WTC11 (cell line): ENCODE measurements at regions not wholly inside any gene's neighbourhood (a gene's known extent, or its start where the extent isn't known, plus 50 kb on each side); places are given as distances from the start of the nearest gene placed in this dataset.

Experiments
- ATAC-seq: fragments of 200-7000 bp; cut with Tn5 transposase; 2 replicates; pipeline ENCODE4 v1.10.0; 2021; ENCODE audit warnings: mild to moderate bottlenecking, moderate library complexity
- CTCF ChIA-PET: fragments of 300-600 bp; sonication (Branson Sonifier 250); formaldehyde crosslinking; loops from one replicate; lab custom pipeline; 2021; ENCODE audit warnings: antibody characterized with exemption; lab: Charles Lee
- POLR2A ChIA-PET: fragments of 350-600 bp; sonication (Branson Sonifier 250); formaldehyde crosslinking; loops from one replicate; lab custom pipeline; 2021; ENCODE audit warnings: antibody characterized with exemption; lab: Charles Lee
- DNase-seq: peaks from one replicate; pipeline ENCODE4 v3.0.0; 2021; ENCODE audit warnings: low spot score
- H3K27ac Mint-ChIP-seq: 2 replicates; pipeline ENCODE4 v1.8.0; 2021; ENCODE audit warnings: mixed read lengths
- H3K27me3 Mint-ChIP-seq: 2 replicates; pipeline ENCODE4 v1.8.0; 2021; ENCODE audit warnings: low read depth, mild to moderate bottlenecking, moderate library complexity, mixed read lengths
- H3K36me3 Mint-ChIP-seq: 2 replicates; pipeline ENCODE4 v1.8.0; 2021; ENCODE audit warnings: mixed read lengths
- H3K4me1 Mint-ChIP-seq: 2 replicates; pipeline ENCODE4 v1.8.0; 2022; ENCODE audit warnings: mixed read lengths
- H3K4me3 Mint-ChIP-seq: 2 replicates; pipeline ENCODE4 v1.8.0; 2021; ENCODE audit warnings: mild to moderate bottlenecking, moderate library complexity, mixed read lengths
- H3K9me3 Mint-ChIP-seq: 2 replicates; pipeline ENCODE4 v1.8.0; 2021; ENCODE audit warnings: mixed read lengths
- ATF1 ChIP-seq: sonication (generic); formaldehyde crosslinking; IDR thresholded peaks from 2 replicates; pipeline ENCODE4 v1.8.1; 2023; ENCODE audit warnings: mild to moderate bottlenecking, moderate library complexity, missing genetic modification reagents
- ELF4 ChIP-seq: sonication (generic); formaldehyde crosslinking; IDR thresholded peaks from 2 replicates; pipeline ENCODE4 v1.8.1; 2022; ENCODE audit warnings: low read depth, mild to moderate bottlenecking, moderate library complexity, missing genetic modification reagents
- FOXJ3 ChIP-seq: sonication (generic); formaldehyde crosslinking; IDR thresholded peaks from 2 replicates; pipeline ENCODE4 v1.9.0; 2021; ENCODE audit warnings: missing genetic modification reagents, mild to moderate bottlenecking, borderline replicate concordance
- FOXP1 ChIP-seq: sonication (generic); formaldehyde crosslinking; IDR thresholded peaks from 2 replicates; pipeline ENCODE4 v1.8.0; 2022; ENCODE audit warnings: missing genetic modification reagents, mild to moderate bottlenecking, moderate library complexity, borderline replicate concordance
- GABPB1 ChIP-seq: sonication (generic); formaldehyde crosslinking; IDR thresholded peaks from 2 replicates; pipeline ENCODE4 v1.8.1; 2023; ENCODE audit warnings: mild to moderate bottlenecking, missing genetic modification reagents
- IRF2 ChIP-seq: sonication (generic); formaldehyde crosslinking; IDR thresholded peaks from 2 replicates; pipeline ENCODE4 v1.8.0; 2022; ENCODE audit warnings: low read depth, missing genetic modification reagents, borderline replicate concordance
- NR2C2 ChIP-seq: sonication (generic); formaldehyde crosslinking; IDR thresholded peaks from 2 replicates; pipeline ENCODE4 v1.8.0; 2022; ENCODE audit warnings: mild to moderate bottlenecking, missing genetic modification reagents
- RELA ChIP-seq: sonication (generic); formaldehyde crosslinking; IDR thresholded peaks from 2 replicates; pipeline ENCODE4 v1.8.1; 2022; ENCODE audit warnings: missing genetic modification reagents, mild to moderate bottlenecking, borderline replicate concordance
- SMAD4 ChIP-seq: sonication (generic); formaldehyde crosslinking; IDR thresholded peaks from 2 replicates; pipeline ENCODE4 v1.8.0; 2022; ENCODE audit warnings: mild to moderate bottlenecking, missing genetic modification reagents
- ZBTB21 ChIP-seq: sonication (generic); formaldehyde crosslinking; IDR thresholded peaks from 2 replicates; pipeline ENCODE4 v1.8.1; 2023; ENCODE audit warnings: mild to moderate bottlenecking, missing genetic modification reagents, borderline replicate concordance
- ZNF121 ChIP-seq: sonication (generic); formaldehyde crosslinking; IDR thresholded peaks from 2 replicates; pipeline ENCODE4 v1.8.0; 2023; ENCODE audit warnings: missing genetic modification reagents
- TF ChIP-seq, protein P1 (sequence below): sonication (generic); formaldehyde crosslinking; IDR thresholded peaks from 2 replicates; pipeline ENCODE4 v1.8.1; 2022; ENCODE audit warnings: missing genetic modification reagents, borderline replicate concordance
- TF ChIP-seq, protein P2 (sequence below): fragments of 200-600 bp; IDR thresholded peaks from 2 replicates; pipeline ENCODE4 v1.8.0; 2022; ENCODE audit warnings: antibody characterized with exemption
- TF ChIP-seq, protein P3 (sequence below): sonication (generic); formaldehyde crosslinking; IDR thresholded peaks from 2 replicates; pipeline ENCODE4 v1.8.1; 2022; ENCODE audit warnings: low read depth, missing genetic modification reagents, borderline replicate concordance
- TF ChIP-seq, protein P4 (sequence below): sonication (generic); formaldehyde crosslinking; IDR thresholded peaks from 2 replicates; pipeline ENCODE4 v1.8.0; 2022; ENCODE audit warnings: mild to moderate bottlenecking, missing genetic modification reagents
- TF ChIP-seq, protein P5 (sequence below): sonication (generic); formaldehyde crosslinking; conservative IDR thresholded peaks from 2 replicates; pipeline ENCODE4 v1.8.1; 2022; ENCODE audit warnings: mild to moderate bottlenecking, missing genetic modification reagents
- TF ChIP-seq, protein P6 (sequence below): fragments of 250-450 bp; sonication (Bioruptor Pico); IDR thresholded peaks from 2 replicates; pipeline ENCODE4 v1.9.0; 2021; ENCODE audit warnings: mild to moderate bottlenecking, borderline replicate concordance
- TF ChIP-seq, protein P7 (sequence below): sonication (generic); formaldehyde crosslinking; IDR thresholded peaks from 2 replicates; pipeline ENCODE4 v1.8.1; 2023; ENCODE audit warnings: mild to moderate bottlenecking, missing genetic modification reagents

DNA sequence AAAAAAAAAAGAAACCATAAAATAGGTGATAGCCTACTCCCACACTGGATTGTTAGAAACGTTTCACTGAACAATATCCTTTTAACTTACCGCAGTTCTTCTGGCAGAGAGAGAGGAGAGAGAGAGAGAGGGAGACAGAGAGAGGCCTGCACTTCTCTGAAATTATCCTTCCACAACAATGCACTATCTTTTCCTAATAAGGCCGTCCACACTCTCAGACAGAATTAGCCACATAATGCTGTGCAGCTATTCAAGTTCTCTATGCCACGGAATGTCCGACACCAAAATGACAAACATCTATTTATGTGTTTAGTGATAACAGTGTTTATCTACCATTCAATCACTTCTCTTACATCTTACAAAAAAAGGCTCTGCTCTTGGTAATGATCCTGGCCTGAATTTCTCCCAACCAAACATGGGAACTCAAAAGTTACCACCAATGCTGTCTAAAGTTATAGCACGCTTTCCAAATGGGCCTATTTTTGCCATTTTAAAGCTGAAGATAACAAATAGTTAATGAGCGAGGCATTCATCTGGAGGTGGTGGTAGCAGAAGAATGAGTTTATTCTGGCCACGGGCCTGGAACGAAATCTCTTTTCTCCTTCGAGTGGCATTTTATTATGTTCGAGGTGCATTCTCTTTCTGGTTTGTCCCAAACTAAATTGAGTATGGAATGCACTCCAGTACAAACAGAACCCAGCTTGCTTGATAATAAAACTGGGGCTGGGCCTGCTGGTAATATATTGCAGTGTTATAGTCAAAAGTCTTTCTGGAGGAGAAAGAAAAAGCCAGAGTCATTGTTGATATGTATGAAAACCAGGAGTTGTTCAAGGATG, 160.2 kb upstream of the SVIL start (continued):
- TF ChIP-seq SMAD4 (CRISPR knock-in tag) (no peak), GABPB1 (no peak), FOXP1 (CRISPR knock-in tag) (no peak), IRF2 (no peak), NR2C2 (CRISPR knock-in tag) (no peak)
- TF ChIP-seq, protein P1, sequence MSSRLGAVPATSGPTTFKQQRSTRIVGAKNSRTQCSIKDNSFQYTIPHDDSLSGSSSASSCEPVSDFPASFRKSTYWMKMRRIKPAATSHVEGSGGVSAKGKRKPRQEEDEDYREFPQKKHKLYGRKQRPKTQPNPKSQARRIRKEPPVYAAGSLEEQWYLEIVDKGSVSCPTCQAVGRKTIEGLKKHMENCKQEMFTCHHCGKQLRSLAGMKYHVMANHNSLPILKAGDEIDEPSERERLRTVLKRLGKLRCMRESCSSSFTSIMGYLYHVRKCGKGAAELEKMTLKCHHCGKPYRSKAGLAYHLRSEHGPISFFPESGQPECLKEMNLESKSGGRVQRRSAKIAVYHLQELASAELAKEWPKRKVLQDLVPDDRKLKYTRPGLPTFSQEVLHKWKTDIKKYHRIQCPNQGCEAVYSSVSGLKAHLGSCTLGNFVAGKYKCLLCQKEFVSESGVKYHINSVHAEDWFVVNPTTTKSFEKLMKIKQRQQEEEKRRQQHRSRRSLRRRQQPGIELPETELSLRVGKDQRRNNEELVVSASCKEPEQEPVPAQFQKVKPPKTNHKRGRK (CRISPR knock-in tag) = no peak
- TF ChIP-seq, all 79 proteins: peak for 0

DNA sequence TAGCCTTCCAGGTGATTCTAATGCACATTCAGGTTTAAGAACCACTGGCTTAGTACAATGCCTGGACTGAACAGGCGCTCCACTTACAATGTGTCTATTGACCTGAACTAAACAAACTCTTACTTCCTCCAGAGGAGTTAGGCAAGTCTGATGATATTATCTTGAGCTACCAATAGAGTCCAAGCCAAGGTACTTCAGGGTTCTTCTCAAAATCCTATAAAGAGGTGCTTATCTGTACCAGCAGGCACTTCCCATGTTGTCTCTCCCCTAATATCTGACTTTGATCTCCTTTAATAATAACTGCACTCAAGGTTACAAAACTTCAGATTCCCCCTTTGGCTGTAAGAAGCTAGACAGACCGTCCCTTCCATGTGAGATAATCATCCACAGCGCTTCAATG, 157.0 kb upstream of the SVIL start:
- Mint-ChIP-seq H3K27me3 (no peaks in the 10 kb centered on the region), H3K36me3 (peaks cover 5% of the 10 kb centered on the region; the same call in 1 of the 2 replicates), H3K27ac (no peak overlapping the region), H3K9me3 (peaks cover 18% of the 10 kb centered on the region), H3K4me3 (no peak overlapping the region), H3K4me1 (no peaks in the 10 kb centered on the region)
- ATAC-seq (no peak), DNase-seq (no peak)
- CTCF ChIA-PET = interaction anchor here (0.5 kb wide), 1 partner anchor 239 kb away, joined by 4 read pairs; no protein-coding TSS in a partner anchor
- no peak for TF ChIP-seq RELA (CRISPR knock-in tag)
- TF ChIP-seq, protein P2, sequence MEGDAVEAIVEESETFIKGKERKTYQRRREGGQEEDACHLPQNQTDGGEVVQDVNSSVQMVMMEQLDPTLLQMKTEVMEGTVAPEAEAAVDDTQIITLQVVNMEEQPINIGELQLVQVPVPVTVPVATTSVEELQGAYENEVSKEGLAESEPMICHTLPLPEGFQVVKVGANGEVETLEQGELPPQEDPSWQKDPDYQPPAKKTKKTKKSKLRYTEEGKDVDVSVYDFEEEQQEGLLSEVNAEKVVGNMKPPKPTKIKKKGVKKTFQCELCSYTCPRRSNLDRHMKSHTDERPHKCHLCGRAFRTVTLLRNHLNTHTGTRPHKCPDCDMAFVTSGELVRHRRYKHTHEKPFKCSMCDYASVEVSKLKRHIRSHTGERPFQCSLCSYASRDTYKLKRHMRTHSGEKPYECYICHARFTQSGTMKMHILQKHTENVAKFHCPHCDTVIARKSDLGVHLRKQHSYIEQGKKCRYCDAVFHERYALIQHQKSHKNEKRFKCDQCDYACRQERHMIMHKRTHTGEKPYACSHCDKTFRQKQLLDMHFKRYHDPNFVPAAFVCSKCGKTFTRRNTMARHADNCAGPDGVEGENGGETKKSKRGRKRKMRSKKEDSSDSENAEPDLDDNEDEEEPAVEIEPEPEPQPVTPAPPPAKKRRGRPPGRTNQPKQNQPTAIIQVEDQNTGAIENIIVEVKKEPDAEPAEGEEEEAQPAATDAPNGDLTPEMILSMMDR = no peak
- TF ChIP-seq ELF4 = no peak
- TF ChIP-seq FOXJ3 = no peak
- TF ChIP-seq, protein P3, sequence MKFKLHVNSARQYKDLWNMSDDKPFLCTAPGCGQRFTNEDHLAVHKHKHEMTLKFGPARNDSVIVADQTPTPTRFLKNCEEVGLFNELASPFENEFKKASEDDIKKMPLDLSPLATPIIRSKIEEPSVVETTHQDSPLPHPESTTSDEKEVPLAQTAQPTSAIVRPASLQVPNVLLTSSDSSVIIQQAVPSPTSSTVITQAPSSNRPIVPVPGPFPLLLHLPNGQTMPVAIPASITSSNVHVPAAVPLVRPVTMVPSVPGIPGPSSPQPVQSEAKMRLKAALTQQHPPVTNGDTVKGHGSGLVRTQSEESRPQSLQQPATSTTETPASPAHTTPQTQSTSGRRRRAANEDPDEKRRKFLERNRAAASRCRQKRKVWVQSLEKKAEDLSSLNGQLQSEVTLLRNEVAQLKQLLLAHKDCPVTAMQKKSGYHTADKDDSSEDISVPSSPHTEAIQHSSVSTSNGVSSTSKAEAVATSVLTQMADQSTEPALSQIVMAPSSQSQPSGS (CRISPR knock-in tag) = no peak
- POLR2A ChIA-PET = no interaction called here

DNA sequence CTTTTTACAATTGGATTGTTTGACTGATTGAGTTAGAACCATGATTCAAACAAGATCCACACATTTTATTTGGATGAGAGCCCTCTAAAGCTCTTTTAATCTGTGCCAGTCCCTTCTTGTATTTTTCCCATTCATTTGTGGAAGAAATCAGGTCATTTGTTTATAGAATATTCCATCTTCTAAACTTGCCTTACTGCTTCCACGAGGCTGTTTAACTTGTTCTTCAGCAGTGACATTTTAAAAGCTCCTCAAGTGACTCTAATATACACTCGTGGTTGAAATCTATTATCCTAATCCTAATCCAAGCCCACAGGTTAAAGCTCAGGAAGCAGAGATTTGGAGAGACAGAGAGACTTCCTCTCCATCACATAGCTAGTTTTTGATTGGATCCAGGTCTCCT, 155.4 kb upstream of the SVIL start:
- no peak overlapping the region for H3K4me3 Mint-ChIP-seq
- peaks cover 5% of the 10 kb centered on the region; the same call in 1 of the 2 replicates for H3K36me3 Mint-ChIP-seq
- H3K27me3 Mint-ChIP-seq = peaks cover 4% of the 10 kb centered on the region; the same call in 1 of the 2 replicates
- H3K9me3 Mint-ChIP-seq = peaks cover 16% of the 10 kb centered on the region
- no peak overlapping the region for H3K27ac Mint-ChIP-seq
- CTCF ChIA-PET = no interaction called here
- no peaks in the 10 kb centered on the region for H3K4me1 Mint-ChIP-seq
- POLR2A ChIA-PET = no interaction called here
- DNase-seq (no peak), ATAC-seq (no peak)
- no peak for TF ChIP-seq ZBTB21 (CRISPR knock-in tag)
- TF ChIP-seq ATF1 = no peak
- TF ChIP-seq, protein P4, sequence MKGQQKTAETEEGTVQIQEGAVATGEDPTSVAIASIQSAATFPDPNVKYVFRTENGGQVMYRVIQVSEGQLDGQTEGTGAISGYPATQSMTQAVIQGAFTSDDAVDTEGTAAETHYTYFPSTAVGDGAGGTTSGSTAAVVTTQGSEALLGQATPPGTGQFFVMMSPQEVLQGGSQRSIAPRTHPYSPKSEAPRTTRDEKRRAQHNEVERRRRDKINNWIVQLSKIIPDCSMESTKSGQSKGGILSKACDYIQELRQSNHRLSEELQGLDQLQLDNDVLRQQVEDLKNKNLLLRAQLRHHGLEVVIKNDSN = no peak
- TF ChIP-seq ZNF121 = no peak
- TF ChIP-seq, protein P5, sequence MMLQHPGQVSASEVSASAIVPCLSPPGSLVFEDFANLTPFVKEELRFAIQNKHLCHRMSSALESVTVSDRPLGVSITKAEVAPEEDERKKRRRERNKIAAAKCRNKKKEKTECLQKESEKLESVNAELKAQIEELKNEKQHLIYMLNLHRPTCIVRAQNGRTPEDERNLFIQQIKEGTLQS (CRISPR knock-in tag) = no peak
- TF ChIP-seq, protein P6, sequence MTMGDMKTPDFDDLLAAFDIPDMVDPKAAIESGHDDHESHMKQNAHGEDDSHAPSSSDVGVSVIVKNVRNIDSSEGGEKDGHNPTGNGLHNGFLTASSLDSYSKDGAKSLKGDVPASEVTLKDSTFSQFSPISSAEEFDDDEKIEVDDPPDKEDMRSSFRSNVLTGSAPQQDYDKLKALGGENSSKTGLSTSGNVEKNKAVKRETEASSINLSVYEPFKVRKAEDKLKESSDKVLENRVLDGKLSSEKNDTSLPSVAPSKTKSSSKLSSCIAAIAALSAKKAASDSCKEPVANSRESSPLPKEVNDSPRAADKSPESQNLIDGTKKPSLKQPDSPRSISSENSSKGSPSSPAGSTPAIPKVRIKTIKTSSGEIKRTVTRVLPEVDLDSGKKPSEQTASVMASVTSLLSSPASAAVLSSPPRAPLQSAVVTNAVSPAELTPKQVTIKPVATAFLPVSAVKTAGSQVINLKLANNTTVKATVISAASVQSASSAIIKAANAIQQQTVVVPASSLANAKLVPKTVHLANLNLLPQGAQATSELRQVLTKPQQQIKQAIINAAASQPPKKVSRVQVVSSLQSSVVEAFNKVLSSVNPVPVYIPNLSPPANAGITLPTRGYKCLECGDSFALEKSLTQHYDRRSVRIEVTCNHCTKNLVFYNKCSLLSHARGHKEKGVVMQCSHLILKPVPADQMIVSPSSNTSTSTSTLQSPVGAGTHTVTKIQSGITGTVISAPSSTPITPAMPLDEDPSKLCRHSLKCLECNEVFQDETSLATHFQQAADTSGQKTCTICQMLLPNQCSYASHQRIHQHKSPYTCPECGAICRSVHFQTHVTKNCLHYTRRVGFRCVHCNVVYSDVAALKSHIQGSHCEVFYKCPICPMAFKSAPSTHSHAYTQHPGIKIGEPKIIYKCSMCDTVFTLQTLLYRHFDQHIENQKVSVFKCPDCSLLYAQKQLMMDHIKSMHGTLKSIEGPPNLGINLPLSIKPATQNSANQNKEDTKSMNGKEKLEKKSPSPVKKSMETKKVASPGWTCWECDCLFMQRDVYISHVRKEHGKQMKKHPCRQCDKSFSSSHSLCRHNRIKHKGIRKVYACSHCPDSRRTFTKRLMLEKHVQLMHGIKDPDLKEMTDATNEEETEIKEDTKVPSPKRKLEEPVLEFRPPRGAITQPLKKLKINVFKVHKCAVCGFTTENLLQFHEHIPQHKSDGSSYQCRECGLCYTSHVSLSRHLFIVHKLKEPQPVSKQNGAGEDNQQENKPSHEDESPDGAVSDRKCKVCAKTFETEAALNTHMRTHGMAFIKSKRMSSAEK (CRISPR knock-in tag) = no peak
- TF ChIP-seq, protein P7, sequence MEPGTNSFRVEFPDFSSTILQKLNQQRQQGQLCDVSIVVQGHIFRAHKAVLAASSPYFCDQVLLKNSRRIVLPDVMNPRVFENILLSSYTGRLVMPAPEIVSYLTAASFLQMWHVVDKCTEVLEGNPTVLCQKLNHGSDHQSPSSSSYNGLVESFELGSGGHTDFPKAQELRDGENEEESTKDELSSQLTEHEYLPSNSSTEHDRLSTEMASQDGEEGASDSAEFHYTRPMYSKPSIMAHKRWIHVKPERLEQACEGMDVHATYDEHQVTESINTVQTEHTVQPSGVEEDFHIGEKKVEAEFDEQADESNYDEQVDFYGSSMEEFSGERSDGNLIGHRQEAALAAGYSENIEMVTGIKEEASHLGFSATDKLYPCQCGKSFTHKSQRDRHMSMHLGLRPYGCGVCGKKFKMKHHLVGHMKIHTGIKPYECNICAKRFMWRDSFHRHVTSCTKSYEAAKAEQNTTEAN (CRISPR knock-in tag) = no peak
